ENCODE measurements at regions not wholly inside any gene's neighbourhood (a gene's known extent, or its start where the extent isn't known, plus 50 kb on each side); places are given as distances from the start of the nearest gene placed in this dataset.

- Histone ChIP-seq H3K4me3 (no peak overlapping the region), H3K27ac (no peak overlapping the region)
- TF ChIP-seq CTCF (IDR thresholded peaks at IDR 0.05) = no peak
- no peak for DNase-seq (ENCODE audit: low spot score)
These were observed 169.2 kb upstream of the NCKAP5 start for GRCh38 chr2:133737242-133737993.

- no peak overlapping the region for H3K27ac ChIP-seq
- DNase-seq (ENCODE audit: low spot score) = no peak
- no peak overlapping the region for H3K4me3 ChIP-seq
- TF ChIP-seq CTCF (IDR thresholded peaks at IDR 0.05) = no peak
These were observed 170.8 kb upstream of the NCKAP5 start for GRCh38 chr2:133739039-133739438.

GRCh38 chr2:133740500-133740899 lies 172.2 kb upstream of the NCKAP5 start:
- no peak for TF ChIP-seq CTCF (IDR thresholded peaks at IDR 0.05)
- Histone ChIP-seq H3K27ac (no peak overlapping the region), H3K4me3 (no peak overlapping the region)
- no peak for DNase-seq (ENCODE audit: low spot score)

GRCh38 chr2:133748007-133748700 lies 179.9 kb upstream of the NCKAP5 start:
- DNase-seq (ENCODE audit: low spot score) = no peak
- no peak for TF ChIP-seq CTCF (IDR thresholded peaks at IDR 0.05)
- H3K27ac ChIP-seq = no peak overlapping the region
- no peak overlapping the region for H3K4me3 ChIP-seq

GRCh38 chr2:133753665-133754064 lies 185.4 kb upstream of the NCKAP5 start:
- no peak overlapping the region for H3K27ac ChIP-seq
- TF ChIP-seq CTCF (IDR thresholded peaks at IDR 0.05) = no peak
- DNase-seq (ENCODE audit: low spot score) = no peak
- H3K4me3 ChIP-seq = no peak overlapping the region

GRCh38 chr2:133755480-133756300 lies 187.4 kb upstream of the NCKAP5 start:
- no peak for TF ChIP-seq CTCF (IDR thresholded peaks at IDR 0.05)
- Histone ChIP-seq H3K27ac (peak overlapping the region; percentile 64 to 73), H3K4me3 (no peak overlapping the region)
- DNase-seq (ENCODE audit: low spot score) = no peak

Data from coronary artery (tissue), 2 donors.